ENCODE measurements at regions not wholly inside any gene's neighbourhood (a gene's known extent, or its start where the extent isn't known, plus 50 kb on each side); places are given as distances from the start of the nearest gene placed in this dataset.

- CTCF ChIA-PET (ENCODE audit: partially characterized antibody) = no interaction called here
- H3K27me3 ChIP-seq (ENCODE audit: insufficient read depth, low read length) = no peaks in the 10 kb centered on the region
- H3K4me1 Mint-ChIP-seq = no peaks in the 10 kb centered on the region
- H3K27ac ChIP-seq (ENCODE audit: low read depth, low read length) = no peak overlapping the region
- no peaks in the 10 kb centered on the region for H3K36me3 Mint-ChIP-seq
- no peak overlapping the region for H3K4me3 ChIP-seq (ENCODE audit: low read length in 2 of 2)
- H3K4me3 Mint-ChIP-seq = no peak overlapping the region
- no peaks in the 10 kb centered on the region for H3K9me3 ChIP-seq (ENCODE audit: control insufficient read depth in 1 of 2, low read length in 2 of 2)
- no peaks in the 10 kb centered on the region for H3K36me3 ChIP-seq (ENCODE audit: insufficient read depth, low read length)
- H3K27ac Mint-ChIP-seq = no peak overlapping the region
- POLR2A ChIA-PET (ENCODE audit: partially characterized antibody) = no interaction called here
- H3K9me3 Mint-ChIP-seq = no peaks in the 10 kb centered on the region
- DNase-seq = no peak
- intact Hi-C loops (cut with micrococcal nuclease) = no loop called here
- H3K4me1 ChIP-seq (ENCODE audit: insufficient read depth, low read length) = no peaks in the 10 kb centered on the region
- no peaks in the 10 kb centered on the region for H3K27me3 Mint-ChIP-seq
Observed at GRCh38 chr10:129259128-129259815, 207.8 kb upstream of the MGMT start.

- Histone ChIP-seq H3K27me3 (ENCODE audit: insufficient read depth, low read length) (no peaks in the 10 kb centered on the region), H3K9me3 (ENCODE audit: control insufficient read depth in 1 of 2, low read length in 2 of 2) (no peaks in the 10 kb centered on the region), H3K36me3 (ENCODE audit: insufficient read depth, low read length) (no peaks in the 10 kb centered on the region), H3K4me1 (ENCODE audit: insufficient read depth, low read length) (no peaks in the 10 kb centered on the region), H3K27ac (ENCODE audit: low read depth, low read length) (no peak overlapping the region), H3K4me3 (ENCODE audit: low read length in 2 of 2) (no peak overlapping the region)
- intact Hi-C loops (cut with micrococcal nuclease) = no loop called here
- Mint-ChIP-seq H3K27ac (no peak overlapping the region), H3K36me3 (no peaks in the 10 kb centered on the region), H3K9me3 (peaks cover 0 to 3% (median 1%) of the 10 kb centered on the region in 8 donors), H3K4me1 (peaks cover 0 to 7% (median under 1%) of the 10 kb centered on the region in 4 donors), H3K4me3 (no peak overlapping the region), H3K27me3 (peaks cover 0 to 6% of the 10 kb centered on the region in 2 donors)
- DNase-seq = no peak
- ChIA-PET CTCF (ENCODE audit: partially characterized antibody) (no interaction called here), POLR2A (ENCODE audit: partially characterized antibody) (no interaction called here)
Observed at GRCh38 chr10:129272176-129272575, 194.9 kb upstream of the MGMT start.

GRCh38 chr10:129272866-129273650, 194.0 kb upstream of the MGMT start:
- Mint-ChIP-seq H3K36me3 (no peaks in the 10 kb centered on the region), H3K27me3 (peaks cover 2 to 6% of the 10 kb centered on the region in 2 donors), H3K27ac (no peak overlapping the region), H3K4me3 (no peak overlapping the region), H3K9me3 (peaks cover 0 to 5% (median 2%) of the 10 kb centered on the region in 8 donors), H3K4me1 (peaks cover 0 to 7% (median under 1%) of the 10 kb centered on the region in 4 donors)
- no peaks in the 10 kb centered on the region for H3K9me3 ChIP-seq (ENCODE audit: control insufficient read depth in 1 of 2, low read length in 2 of 2)
- ChIA-PET CTCF (ENCODE audit: partially characterized antibody) (no interaction called here), POLR2A (ENCODE audit: partially characterized antibody) (no interaction called here)
- intact Hi-C loops (cut with micrococcal nuclease) = no loop called here
- no peak for DNase-seq
- H3K27ac ChIP-seq (ENCODE audit: low read depth, low read length) = no peak overlapping the region
- H3K4me3 ChIP-seq (ENCODE audit: low read length in 2 of 2) = no peak overlapping the region
- H3K4me1 ChIP-seq (ENCODE audit: insufficient read depth, low read length) = no peaks in the 10 kb centered on the region
- no peaks in the 10 kb centered on the region for H3K27me3 ChIP-seq (ENCODE audit: insufficient read depth, low read length)
- no peaks in the 10 kb centered on the region for H3K36me3 ChIP-seq (ENCODE audit: insufficient read depth, low read length)

DNA sequence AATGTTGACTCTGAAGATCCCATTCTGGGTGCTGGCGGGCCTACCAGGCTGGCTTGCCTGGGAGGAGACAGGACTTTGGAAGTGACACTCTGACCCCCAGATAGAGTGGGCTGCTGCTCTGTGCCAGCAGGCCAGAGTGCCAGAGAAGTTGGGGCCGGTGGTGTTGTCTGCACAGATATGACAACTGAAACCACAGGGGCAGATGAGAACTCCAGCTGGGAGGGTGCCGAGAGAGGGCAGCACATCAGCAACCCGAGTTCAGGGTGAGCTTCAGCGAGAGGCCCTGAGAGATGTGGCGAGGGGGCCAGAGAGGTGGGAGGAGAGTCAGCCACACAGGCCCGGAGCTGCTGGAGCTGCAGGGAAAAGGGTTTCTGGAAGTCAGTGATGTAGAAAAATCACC, 193.2 kb upstream of the MGMT start:
- Histone ChIP-seq H3K27me3 (ENCODE audit: insufficient read depth, low read length) (no peaks in the 10 kb centered on the region), H3K27ac (ENCODE audit: low read depth, low read length) (no peak overlapping the region), H3K4me1 (ENCODE audit: insufficient read depth, low read length) (no peaks in the 10 kb centered on the region), H3K4me3 (ENCODE audit: low read length in 2 of 2) (no peak overlapping the region), H3K9me3 (ENCODE audit: control insufficient read depth in 1 of 2, low read length in 2 of 2) (no peaks in the 10 kb centered on the region), H3K36me3 (ENCODE audit: insufficient read depth, low read length) (no peaks in the 10 kb centered on the region)
- ChIA-PET POLR2A (ENCODE audit: partially characterized antibody) (no interaction called here), CTCF (ENCODE audit: partially characterized antibody) (no interaction called here)
- Mint-ChIP-seq H3K27ac (no peak overlapping the region), H3K9me3 (peaks cover 0 to 5% (median 2%) of the 10 kb centered on the region in 8 donors), H3K4me1 (peaks cover 0 to 7% (median under 1%) of the 10 kb centered on the region in 4 donors), H3K4me3 (no peak overlapping the region), H3K27me3 (peaks cover 4 to 6% of the 10 kb centered on the region in 2 donors), H3K36me3 (no peaks in the 10 kb centered on the region)
- intact Hi-C loops (cut with micrococcal nuclease) = no loop called here
- no peak for DNase-seq

GRCh38 chr10:129274748-129275474, 192.1 kb upstream of the MGMT start:
- peaks cover 0 to 7% (median 2%) of the 10 kb centered on the region in 8 donors for H3K9me3 Mint-ChIP-seq
- H3K27ac Mint-ChIP-seq = no peak overlapping the region
- H3K36me3 Mint-ChIP-seq = no peaks in the 10 kb centered on the region
- peaks cover 0 to 7% (median under 1%) of the 10 kb centered on the region in 4 donors for H3K4me1 Mint-ChIP-seq
- H3K27me3 Mint-ChIP-seq = peaks cover 4 to 6% of the 10 kb centered on the region in 2 donors
- Histone ChIP-seq H3K27me3 (ENCODE audit: insufficient read depth, low read length) (no peaks in the 10 kb centered on the region), H3K27ac (ENCODE audit: low read depth, low read length) (no peak overlapping the region), H3K9me3 (ENCODE audit: control insufficient read depth in 1 of 2, low read length in 2 of 2) (no peaks in the 10 kb centered on the region), H3K4me3 (ENCODE audit: low read length in 2 of 2) (no peak overlapping the region), H3K36me3 (ENCODE audit: insufficient read depth, low read length) (no peaks in the 10 kb centered on the region), H3K4me1 (ENCODE audit: insufficient read depth, low read length) (no peaks in the 10 kb centered on the region)
- ChIA-PET POLR2A (ENCODE audit: partially characterized antibody) (no interaction called here), CTCF (ENCODE audit: partially characterized antibody) (no interaction called here)
- intact Hi-C loops (cut with micrococcal nuclease) = no loop called here
- no peak for DNase-seq
- H3K4me3 Mint-ChIP-seq = no peak overlapping the region

GRCh38 chr10:129275886-129276285, 191.2 kb upstream of the MGMT start:
- intact Hi-C loops (cut with micrococcal nuclease) = no loop called here
- Mint-ChIP-seq H3K4me3 (no peak overlapping the region), H3K36me3 (no peaks in the 10 kb centered on the region), H3K9me3 (peaks cover 0 to 5% (median under 1%) of the 10 kb centered on the region in 8 donors), H3K27me3 (peaks cover 4 to 7% of the 10 kb centered on the region in 2 donors), H3K4me1 (peaks cover 0 to 7% (median under 1%) of the 10 kb centered on the region in 4 donors), H3K27ac (no peak overlapping the region)
- no peaks in the 10 kb centered on the region for H3K4me1 ChIP-seq (ENCODE audit: insufficient read depth, low read length)
- H3K9me3 ChIP-seq (ENCODE audit: control insufficient read depth in 1 of 2, low read length in 2 of 2) = no peaks in the 10 kb centered on the region
- no peaks in the 10 kb centered on the region for H3K36me3 ChIP-seq (ENCODE audit: insufficient read depth, low read length)
- no peaks in the 10 kb centered on the region for H3K27me3 ChIP-seq (ENCODE audit: insufficient read depth, low read length)
- ChIA-PET CTCF (ENCODE audit: partially characterized antibody) (no interaction called here), POLR2A (ENCODE audit: partially characterized antibody) (no interaction called here)
- no peak overlapping the region for H3K4me3 ChIP-seq (ENCODE audit: low read length in 2 of 2)
- DNase-seq = no peak
- H3K27ac ChIP-seq (ENCODE audit: low read depth, low read length) = no peak overlapping the region

- H3K4me3 ChIP-seq (ENCODE audit: low read length in 2 of 2) = no peak overlapping the region
- CTCF ChIA-PET (ENCODE audit: partially characterized antibody) = no interaction called here
Observed at GRCh38 chr10:129277084-129277483, 190.0 kb upstream of the MGMT start.

More at GRCh38 chr10:129277084-129277483, 190.0 kb upstream of the MGMT start:
- Mint-ChIP-seq H3K27me3 (peaks cover 9 to 11% of the 10 kb centered on the region in 2 donors), H3K9me3 (peaks cover 0 to 11% (median 6%) of the 10 kb centered on the region in 8 donors), H3K27ac (no peak overlapping the region), H3K4me1 (peaks cover 0 to 7% (median under 1%) of the 10 kb centered on the region in 4 donors), H3K4me3 (no peak overlapping the region), H3K36me3 (no peaks in the 10 kb centered on the region)
- H3K9me3 ChIP-seq (ENCODE audit: control insufficient read depth in 1 of 2, low read length in 2 of 2) = no peaks in the 10 kb centered on the region
- intact Hi-C loops (cut with micrococcal nuclease) = no loop called here
- POLR2A ChIA-PET (ENCODE audit: partially characterized antibody) = no interaction called here
- H3K27ac ChIP-seq (ENCODE audit: low read depth, low read length) = no peak overlapping the region
- no peak for DNase-seq
- no peaks in the 10 kb centered on the region for H3K27me3 ChIP-seq (ENCODE audit: insufficient read depth, low read length)
- no peaks in the 10 kb centered on the region for H3K36me3 ChIP-seq (ENCODE audit: insufficient read depth, low read length)
- H3K4me1 ChIP-seq (ENCODE audit: insufficient read depth, low read length) = no peaks in the 10 kb centered on the region

All from CD4-positive, alpha-beta memory T cell (primary cell).